ENCODE measurements at regions not wholly inside any gene's neighbourhood (a gene's known extent, or its start where the extent isn't known, plus 50 kb on each side); places are given as distances from the start of the nearest gene placed in this dataset.

GRCh38 chr13:47230155-47230554 is 333.3 kb upstream of the HTR2A start:
- H3K36me3 ChIP-seq (replicated peaks in 1 of 2; ENCODE audit: control insufficient read depth in 1 of 2, insufficient read depth in 2 of 2, low read length in 2 of 2) = no peaks in the 10 kb centered on the region
- in situ Hi-C loops (cut with HindIII; ENCODE audit: extremely low pct_ligation_motif_present, low pct_unique_long_range_greater_than_20kb) (no loop called here), intact Hi-C loops (cut with micrococcal nuclease; ENCODE audit: unreplicated experiment) (no loop called here)
- H3K4me3 ChIP-seq (replicated peaks in 1 of 3; ENCODE audit: insufficient read depth in 1 of 3, low read depth in 2 of 3, low read length in 3 of 3) = no peak overlapping the region
- H3K9me3 ChIP-seq (ENCODE audit: low read length) = peaks cover 38% of the 10 kb centered on the region; the same call in 1 of the 2 replicates
- CTCF ChIA-PET (ENCODE audit: low intra/inter-chr PET ratio, low total read pairs) = no interaction called here
- 0% methylated on average over 2 of the region's 2 CpGs for WGBS (ENCODE audit: low lambda C conversion rate)
- POLR2A ChIA-PET = no interaction called here
- BruUV-seq (replicated peaks) = no TSS peak
- no peak overlapping the region for H3K9ac ChIP-seq (ENCODE audit: insufficient read depth, low read depth, low read length)
- no peaks in the 10 kb centered on the region for H4K20me1 ChIP-seq (ENCODE audit: insufficient read depth, low read length)
- H3K4me1 ChIP-seq (ENCODE audit: insufficient read depth, low read length) = no peaks in the 10 kb centered on the region
- no peak overlapping the region for H3K27ac ChIP-seq (ENCODE audit: extremely low read length, insufficient read depth, low read length)
- DNase-seq (ENCODE audit: low spot score) = no peak
- no peak overlapping the region for H3K4me2 ChIP-seq (ENCODE audit: low read depth, low read length)
- FAIRE-seq = no peak
- no peaks in the 10 kb centered on the region for H3K27me3 ChIP-seq (ENCODE audit: control insufficient read depth in 1 of 2, insufficient read depth in 2 of 2, low read length in 2 of 2)
- no peak for ATAC-seq
- TF ChIP-seq MATR3 (CRISPR knock-in tag; IDR thresholded peaks at IDR 0.05) = no peak
- TF ChIP-seq HBP1 (CRISPR knock-in tag; IDR thresholded peaks at IDR 0.05; ENCODE audit: low read depth) = no peak
- peak; percentile 43 to 67 for TF ChIP-seq MAFK (conservative IDR thresholded peaks at IDR 0.05 in 1 of 2, IDR thresholded peaks at IDR 0.05 in 1 of 2; ENCODE audit: low read length in 2 of 2)
- no peak for TF ChIP-seq ZNF264 (CRISPR knock-in tag; IDR thresholded peaks at IDR 0.05)
- TF ChIP-seq FOXO1 (CRISPR knock-in tag; IDR thresholded peaks at IDR 0.05) = no peak
- no peak for TF ChIP-seq ZFP36L2 (CRISPR knock-in tag; IDR thresholded peaks at IDR 0.05)
- no peak for TF ChIP-seq ETV5 (CRISPR knock-in tag; IDR thresholded peaks at IDR 0.05; ENCODE audit: borderline replicate concordance)
- peak; percentile 63; the same call in 1 of the 2 replicates for TF ChIP-seq MAFF (IDR thresholded peaks at IDR 0.05; ENCODE audit: low read depth, low read length)
- no peak for TF ChIP-seq FLYWCH1 (CRISPR knock-in tag; IDR thresholded peaks at IDR 0.05)
- TF ChIP-seq ZNF326 (CRISPR knock-in tag; IDR thresholded peaks at IDR 0.05; ENCODE audit: borderline replicate concordance) = no peak
- peak; percentile 90 for TF ChIP-seq ZNF317 (CRISPR knock-in tag; IDR thresholded peaks at IDR 0.05)
- no peak overlapping the region for H2AFZ ChIP-seq (ENCODE audit: low read length)
- H3K79me2 ChIP-seq (ENCODE audit: insufficient read depth, low read length) = no peaks in the 10 kb centered on the region

Data from HepG2 (cell line).